ENCODE measurements at regions not wholly inside any gene's neighbourhood (a gene's known extent, or its start where the extent isn't known, plus 50 kb on each side); places are given as distances from the start of the nearest gene placed in this dataset.

- no peak for TF ChIP-seq CTCF (IDR thresholded peaks at IDR 0.05)
Observed at GRCh38 chr2:226643030-226643945, 156.3 kb downstream of the IRS1 start.

- TF ChIP-seq CTCF (IDR thresholded peaks at IDR 0.05): no peak
Observed at GRCh38 chr2:226641008-226641407, 158.6 kb downstream of the IRS1 start.

- TF ChIP-seq CTCF (IDR thresholded peaks at IDR 0.05): no peak
Observed at GRCh38 chr2:226640501-226640900, 159.1 kb downstream of the IRS1 start.

- no peak for TF ChIP-seq CTCF (IDR thresholded peaks at IDR 0.05)
Observed at GRCh38 chr2:226639550-226639949, 160.1 kb downstream of the IRS1 start.

- no peak for TF ChIP-seq CTCF (IDR thresholded peaks at IDR 0.05)
Observed at GRCh38 chr2:226638576-226638975, 161.0 kb downstream of the IRS1 start.

- TF ChIP-seq CTCF (IDR thresholded peaks at IDR 0.05): no peak
Observed at GRCh38 chr2:226637383-226637782, 162.2 kb downstream of the IRS1 start.

GRCh38 chr2:226636586-226636985 lies 163.0 kb downstream of the IRS1 start:
- no peak for TF ChIP-seq CTCF (IDR thresholded peaks at IDR 0.05)
